OCI-LY1 (cell line): ENCODE measurements at regions not wholly inside any gene's neighbourhood (a gene's known extent, or its start where the extent isn't known, plus 50 kb on each side); places are given as distances from the start of the nearest gene placed in this dataset.

ENCODE experiments used
- H2AFZ ChIP-seq: fragments of 200-600 bp; sonication (generic), shearing (Covaris generic); 2 replicates; pipeline ENCODE4 v1.6.0; 2014; ENCODE audit warnings: antibody characterized with exemption, mild to moderate bottlenecking, low read length
- H3F3A ChIP-seq: fragments of 200-600 bp; sonication (generic), shearing (Covaris generic); 2 replicates; pipeline ENCODE4 v1.6.0; 2014; ENCODE audit warnings: mild to moderate bottlenecking, antibody characterized with exemption, low read length, moderate library complexity; ENCODE audit not compliant: insufficient read depth
- H3K27ac ChIP-seq: fragments of 200-600 bp; sonication (generic); 2 replicates; pipeline ENCODE4 v1.5.1; 2014; ENCODE audit warnings: low read length, mixed run types, mild to moderate bottlenecking, low read depth; ENCODE audit not compliant: poor library complexity, severe bottlenecking
- H3K27me3 ChIP-seq: fragments of 200-600 bp; sonication (generic); 2 replicates; pipeline ENCODE4 v1.6.0; 2014; ENCODE audit warnings: antibody characterized with exemption, mild to moderate bottlenecking, low read length, moderate library complexity; ENCODE audit not compliant: insufficient read depth
- H3K36me3 ChIP-seq: fragments of 200-600 bp; sonication (generic); 2 replicates; pipeline ENCODE4 v1.6.1; 2014; ENCODE audit warnings: mild to moderate bottlenecking, antibody characterized with exemption, low read length, moderate library complexity, mixed read lengths; ENCODE audit not compliant: insufficient read depth
- H3K4me1 ChIP-seq: fragments of 200-600 bp; sonication (generic); 2 replicates; pipeline ENCODE4 v1.5.1; 2014; ENCODE audit warnings: mild to moderate bottlenecking, low read length, moderate library complexity; ENCODE audit not compliant: insufficient read depth, severe bottlenecking
- H3K4me2 ChIP-seq: fragments of 200-600 bp; sonication (generic), shearing (Covaris generic); 2 replicates; pipeline ENCODE4 v1.6.1; 2014; ENCODE audit warnings: low read length
- H3K4me3 ChIP-seq: fragments of 200-600 bp; sonication (generic); 2 replicates; pipeline ENCODE4 v1.5.1; 2014; ENCODE audit warnings: low read length, low read depth, mild to moderate bottlenecking, mixed read lengths; ENCODE audit not compliant: poor library complexity, severe bottlenecking
- H3K79me2 ChIP-seq: fragments of 200-600 bp; shearing (Covaris generic); 2 replicates; pipeline ENCODE4 v1.6.1; 2016; ENCODE audit warnings: mixed run types, low read length, mixed read lengths; ENCODE audit not compliant: insufficient read depth
- H3K9ac ChIP-seq: fragments of 200-600 bp; sonication (generic), shearing (Covaris generic); 2 replicates; pipeline ENCODE4 v1.6.1; 2014; ENCODE audit warnings: mild to moderate bottlenecking, low read length, mixed read lengths
- H3K9me2 ChIP-seq: fragments of 200-600 bp; sonication (generic), shearing (Covaris generic); 2 replicates; pipeline ENCODE4 v1.6.1; 2014; ENCODE audit warnings: low read depth, mild to moderate bottlenecking, low read length, mixed read lengths
- H3K9me3 ChIP-seq: fragments of 200-600 bp; shearing (Covaris generic); 2 replicates; pipeline ENCODE4 v1.6.1; 2014; ENCODE audit warnings: low read length, mixed read lengths
- H4K20me1 ChIP-seq: fragments of 200-600 bp; sonication (generic), shearing (Covaris generic); 2 replicates; pipeline ENCODE4 v1.6.0; 2016; ENCODE audit warnings: mild to moderate bottlenecking, low read length; ENCODE audit not compliant: insufficient read depth
- CTCF ChIP-seq: fragments of 200-600 bp; sonication (generic), shearing (Covaris generic); IDR thresholded peaks from 2 replicates; pipeline ENCODE4 v1.5.1; 2017; ENCODE audit warnings: mild to moderate bottlenecking, antibody characterized with exemption, low read length, moderate library complexity, mixed read lengths
- EZH2 ChIP-seq: fragments of 200-600 bp; sonication (generic), shearing (Covaris generic); IDR thresholded peaks from 2 replicates; pipeline ENCODE4 v1.8.0; 2017; ENCODE audit warnings: borderline replicate concordance, mixed run types, mild to moderate bottlenecking, antibody characterized with exemption, low read length, moderate library complexity, mixed read lengths

GRCh38 chr7:120053390-120053961 is 219.5 kb upstream of the KCND2 start:
- Histone ChIP-seq H4K20me1 (no peaks in the 10 kb centered on the region), H3K9me2 (no peaks in the 10 kb centered on the region; the same call in 1 of the 2 replicates), H3K27ac (no peak overlapping the region), H3K4me3 (no peak overlapping the region), H3K79me2 (no peaks in the 10 kb centered on the region), H3K36me3 (no peaks in the 10 kb centered on the region), H3F3A (no peaks in the 10 kb centered on the region), H3K27me3 (no peaks in the 10 kb centered on the region), H2AFZ (no peak overlapping the region), H3K9me3 (no peaks in the 10 kb centered on the region), H3K4me1 (no peaks in the 10 kb centered on the region), H3K4me2 (no peak overlapping the region), H3K9ac (no peak overlapping the region)
- TF ChIP-seq CTCF (no peak), EZH2 (no peak)

GRCh38 chr7:120054376-120055100 is 218.4 kb upstream of the KCND2 start:
- Histone ChIP-seq H4K20me1 (no peaks in the 10 kb centered on the region), H3K36me3 (no peaks in the 10 kb centered on the region), H3K9ac (no peak overlapping the region), H2AFZ (no peak overlapping the region), H3K27me3 (no peaks in the 10 kb centered on the region), H3F3A (no peaks in the 10 kb centered on the region), H3K4me2 (no peak overlapping the region), H3K9me3 (no peaks in the 10 kb centered on the region), H3K4me1 (no peaks in the 10 kb centered on the region), H3K27ac (no peak overlapping the region), H3K9me2 (no peaks in the 10 kb centered on the region), H3K4me3 (no peak overlapping the region), H3K79me2 (no peaks in the 10 kb centered on the region)
- TF ChIP-seq CTCF (no peak), EZH2 (no peak)

GRCh38 chr7:120055300-120055699 is 217.7 kb upstream of the KCND2 start:
- H3K4me1 ChIP-seq = no peaks in the 10 kb centered on the region
- TF ChIP-seq CTCF (no peak), EZH2 (no peak)
- no peaks in the 10 kb centered on the region for H3K9me2 ChIP-seq
- H3K4me3 ChIP-seq = no peak overlapping the region
- no peak overlapping the region for H3K9ac ChIP-seq
- no peaks in the 10 kb centered on the region for H3F3A ChIP-seq
- no peaks in the 10 kb centered on the region for H3K79me2 ChIP-seq
- H3K36me3 ChIP-seq = no peaks in the 10 kb centered on the region
- no peaks in the 10 kb centered on the region for H4K20me1 ChIP-seq
- no peaks in the 10 kb centered on the region for H3K9me3 ChIP-seq
- no peak overlapping the region for H3K4me2 ChIP-seq
- H3K27ac ChIP-seq = no peak overlapping the region
- H2AFZ ChIP-seq = no peak overlapping the region
- H3K27me3 ChIP-seq = no peaks in the 10 kb centered on the region
